MCF 10A (cell line): ENCODE measurements at regions not wholly inside any gene's neighbourhood (a gene's known extent, or its start where the extent isn't known, plus 50 kb on each side); places are given as distances from the start of the nearest gene placed in this dataset.

Experiments used
- BruUV-seq: library from RNA; stranded (reverse); fragments of 400-500 nt; replicated peaks from 2 replicates; lab custom pipeline; 2021; lab: Mats Ljungman, UMichigan
- CTCF ChIA-PET: fragments of 300-600 bp; sonication (Branson Sonifier 250); formaldehyde crosslinking; extraction: SDS; loops from one replicate; lab custom pipeline; 2021; ENCODE audit warnings: antibody characterized with exemption, inconsistent platforms; lab: Yijun Ruan, JAX
- POLR2A ChIA-PET: fragments of 300-600, 350-650 bp; sonication (Branson Sonifier 250); formaldehyde crosslinking; extraction: SDS; loops from one replicate; lab custom pipeline; 2020; ENCODE audit warnings: antibody characterized with exemption, inconsistent platforms; lab: Yijun Ruan, JAX
- DNase-seq: peaks from one replicate; pipeline ENCODE4 v3.0.0-alpha.2; 2018; ENCODE audit not compliant: unreplicated experiment
- H3K27ac Mint-ChIP-seq: one replicate; pipeline ENCODE4 v1.8.0; 2022; ENCODE audit warnings: mild to moderate bottlenecking, low read depth, mixed read lengths; ENCODE audit not compliant: unreplicated experiment
- H3K27me3 Mint-ChIP-seq: one replicate; pipeline ENCODE4 v1.8.0; 2022; ENCODE audit warnings: mixed read lengths; ENCODE audit not compliant: insufficient read depth, unreplicated experiment
- H3K36me3 Mint-ChIP-seq: one replicate; pipeline ENCODE4 v1.8.0; 2022; ENCODE audit warnings: mild to moderate bottlenecking, moderate library complexity, mixed read lengths; ENCODE audit not compliant: insufficient read depth, unreplicated experiment
- H3K4me1 Mint-ChIP-seq: one replicate; pipeline ENCODE4 v1.8.0; 2022; ENCODE audit warnings: mixed read lengths; ENCODE audit not compliant: insufficient read depth, unreplicated experiment
- H3K4me3 Mint-ChIP-seq: one replicate; pipeline ENCODE4 v1.8.0; 2022; ENCODE audit warnings: mild to moderate bottlenecking, moderate library complexity, mixed read lengths; ENCODE audit not compliant: unreplicated experiment
- H3K9me3 Mint-ChIP-seq: one replicate; pipeline ENCODE4 v1.8.0; 2022; ENCODE audit warnings: mixed read lengths; ENCODE audit not compliant: unreplicated experiment
- CTCF ChIP-seq: fragments of 200-600 bp; IDR thresholded peaks from one replicate; pipeline ENCODE4 v1.8.0; 2022; ENCODE audit warnings: antibody characterized with exemption, mild to moderate bottlenecking; ENCODE audit not compliant: unreplicated experiment
- intact Hi-C: fragments of 100-400 bp; cut with micrococcal nuclease; formaldehyde crosslinking; loops from 2 replicates; pipeline ENCODE4 v1.14.1; 2022

GRCh38 chr2:34280606-34281005 is 681.5 kb upstream of the FAM98A start:
- no peaks in the 10 kb centered on the region for H3K27me3 Mint-ChIP-seq
- ChIA-PET POLR2A (no interaction called here), CTCF (interaction anchor here (0.5 to 0.7 kb wide), 2 partner anchors 187 to 1086 kb away, joined by 3 read pairs; no protein-coding TSS in a partner anchor)
- no peak for DNase-seq
- BruUV-seq: no TSS peak
- H3K4me3 Mint-ChIP-seq: no peak overlapping the region
- intact Hi-C loops: no loop called here
- no peaks in the 10 kb centered on the region for H3K36me3 Mint-ChIP-seq
- H3K27ac Mint-ChIP-seq: no peak overlapping the region
- no peak for TF ChIP-seq CTCF
- H3K4me1 Mint-ChIP-seq: no peaks in the 10 kb centered on the region
- no peaks in the 10 kb centered on the region for H3K9me3 Mint-ChIP-seq

- ChIA-PET CTCF (interaction anchor here (0.6 to 0.7 kb wide), 2 partner anchors 296 to 346 kb away, joined by 3 read pairs; no protein-coding TSS in a partner anchor), POLR2A (no interaction called here)
- H3K27me3 Mint-ChIP-seq: no peaks in the 10 kb centered on the region
- H3K36me3 Mint-ChIP-seq: no peaks in the 10 kb centered on the region
- intact Hi-C loops: no loop called here
- DNase-seq: no peak
- no peak overlapping the region for H3K27ac Mint-ChIP-seq
- no peak for TF ChIP-seq CTCF
- H3K4me3 Mint-ChIP-seq: no peak overlapping the region
- H3K9me3 Mint-ChIP-seq: no peaks in the 10 kb centered on the region
- BruUV-seq: no TSS peak
- H3K4me1 Mint-ChIP-seq: no peaks in the 10 kb centered on the region
Observed at GRCh38 chr2:34266908-34267697, 668.0 kb upstream of the FAM98A start.

- no peak for DNase-seq
- POLR2A ChIA-PET: no interaction called here
- no peak for TF ChIP-seq CTCF
- Mint-ChIP-seq H3K27me3 (no peaks in the 10 kb centered on the region), H3K36me3 (no peaks in the 10 kb centered on the region), H3K9me3 (no peaks in the 10 kb centered on the region), H3K27ac (no peak overlapping the region), H3K4me3 (no peak overlapping the region), H3K4me1 (no peaks in the 10 kb centered on the region)
- CTCF ChIA-PET: interaction anchor here (0.6 kb wide), 1 partner anchor 881 kb away, joined by 4 read pairs; no protein-coding TSS in a partner anchor
- no TSS peak for BruUV-seq
- intact Hi-C loops: no loop called here
Observed at GRCh38 chr2:34261701-34262100, 662.6 kb upstream of the FAM98A start.

- BruUV-seq: no TSS peak
- DNase-seq: no peak
- intact Hi-C loops: no loop called here
Observed at GRCh38 chr2:34254272-34254878, 655.3 kb upstream of the FAM98A start.

More at GRCh38 chr2:34254272-34254878, 655.3 kb upstream of the FAM98A start:
- no peaks in the 10 kb centered on the region for H3K9me3 Mint-ChIP-seq
- ChIA-PET POLR2A (no interaction called here), CTCF (interaction anchor here (0.6 to 1.0 kb wide), 2 partner anchors 10 to 489 kb away, joined by 3 read pairs; no protein-coding TSS in a partner anchor)
- H3K27ac Mint-ChIP-seq: no peak overlapping the region
- no peak overlapping the region for H3K4me3 Mint-ChIP-seq
- TF ChIP-seq CTCF: no peak
- no peaks in the 10 kb centered on the region for H3K4me1 Mint-ChIP-seq
- peaks cover 6% of the 10 kb centered on the region for H3K36me3 Mint-ChIP-seq
- H3K27me3 Mint-ChIP-seq: no peaks in the 10 kb centered on the region
